ENCODE measurements at regions not wholly inside any gene's neighbourhood (a gene's known extent, or its start where the extent isn't known, plus 50 kb on each side); places are given as distances from the start of the nearest gene placed in this dataset.
A peak's percentile ranks its signal among the peaks of the same experiment; 100 is the strongest.

DNA sequence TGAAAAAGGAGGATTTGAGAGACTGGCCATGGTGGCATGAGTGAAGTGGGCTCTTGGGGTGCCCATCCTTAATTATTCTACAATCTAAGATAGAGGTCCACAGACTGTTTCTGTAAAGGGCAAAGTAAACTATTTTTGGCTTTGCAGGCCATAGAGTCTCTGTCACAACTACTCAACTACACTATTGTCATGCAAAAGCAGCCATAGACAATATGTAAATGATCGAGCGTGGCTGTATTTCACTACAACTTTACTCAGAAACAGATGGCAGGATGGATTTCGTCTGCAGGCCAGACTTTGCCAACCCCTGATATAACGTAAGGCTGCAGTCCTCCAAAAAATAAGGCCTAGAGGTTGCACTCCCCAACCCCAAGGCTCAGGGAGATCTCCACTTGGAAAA, 58.2 kb upstream of the NAA20 start:
- DNase-seq, result no peak

- no peak for DNase-seq
Observed at GRCh38 chr20:19960745-19961144, 56.4 kb upstream of the NAA20 start.

DNA sequence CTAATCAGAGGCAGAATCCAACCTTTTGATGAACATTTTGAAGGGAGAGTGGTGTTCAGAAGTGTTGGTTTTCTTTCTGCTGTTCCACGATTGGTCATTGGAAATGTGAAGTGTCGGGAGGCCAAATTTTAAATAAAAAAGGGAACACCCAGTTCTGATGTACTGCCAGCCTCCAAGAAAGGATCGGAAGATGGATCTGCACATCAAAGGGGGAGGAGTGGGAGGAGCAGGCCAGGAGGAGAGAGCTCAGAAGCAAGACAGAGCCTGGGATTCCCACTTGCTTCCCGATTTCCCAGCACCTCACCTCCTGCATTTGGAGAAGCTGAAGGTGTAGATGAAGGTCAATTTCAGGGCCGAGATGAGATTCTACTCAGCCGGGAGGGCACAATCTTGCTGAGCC, 55.9 kb upstream of the NAA20 start:
- no peak for DNase-seq

- no peak for DNase-seq
Observed at GRCh38 chr20:19962958-19963357, 54.2 kb upstream of the NAA20 start.

- DNase-seq, result peak; percentile 2
Observed at GRCh38 chr20:19964289-19965265, 52.6 kb upstream of the NAA20 start.

DNA sequence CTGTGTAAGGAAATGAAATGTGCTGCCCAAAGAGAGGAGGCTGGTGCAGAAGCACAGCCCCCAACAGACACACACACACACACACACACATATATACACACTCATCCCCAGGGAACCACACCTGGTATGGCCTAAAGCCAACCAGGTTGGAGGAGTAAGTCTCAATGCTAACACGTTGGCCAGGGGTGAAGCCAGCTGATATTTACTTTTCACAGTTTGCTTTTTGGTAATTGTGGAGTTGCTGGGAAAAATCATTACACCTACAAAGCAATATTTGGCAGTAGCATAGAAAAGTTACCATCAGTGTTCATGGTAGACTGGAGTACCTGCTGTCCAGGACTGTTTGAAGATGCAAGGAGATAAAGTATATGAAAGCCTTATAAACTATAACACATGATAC, 50.3 kb upstream of the NAA20 start:
- peak; percentile 65 for DNase-seq
